Trophoblast cell (in vitro differentiated cells and primary cell): ENCODE measurements at regions not wholly inside any gene's neighbourhood (a gene's known extent, or its start where the extent isn't known, plus 50 kb on each side); places are given as distances from the start of the nearest gene placed in this dataset.

Experiments used
- DNase-seq, 2 donors: peaks; one replicate each; pipeline ENCODE4 v3.0.0-alpha.2; 2016
- H2AFZ ChIP-seq: 2 replicates; pipeline ENCODE4 v1.6.1; 2013; ENCODE audit warnings: low read length, moderate library complexity, mild to moderate bottlenecking; ENCODE audit not compliant: insufficient read depth, poor library complexity
- H2AK5ac ChIP-seq: 2 replicates; pipeline ENCODE4 v1.6.1; 2013; ENCODE audit warnings: mild to moderate bottlenecking, low read length
- H2BK120ac ChIP-seq: 2 replicates; pipeline ENCODE4 v1.6.1; 2013; ENCODE audit warnings: low read length, mild to moderate bottlenecking, moderate library complexity; ENCODE audit not compliant: insufficient read depth, poor library complexity
- H2BK12ac ChIP-seq: 2 replicates; pipeline ENCODE4 v1.6.1; 2013; ENCODE audit warnings: mild to moderate bottlenecking, low read length, moderate library complexity
- H2BK5ac ChIP-seq: 2 replicates; pipeline ENCODE4 v1.6.1; 2013; ENCODE audit warnings: low read length, low read depth, moderate library complexity, mild to moderate bottlenecking; ENCODE audit not compliant: poor library complexity
- H3K14ac ChIP-seq: 2 replicates; pipeline ENCODE4 v1.6.1; 2013; ENCODE audit warnings: mild to moderate bottlenecking, low read length
- H3K18ac ChIP-seq: 2 replicates; pipeline ENCODE4 v1.6.1; 2013; ENCODE audit warnings: mild to moderate bottlenecking, low read length
- H3K23ac ChIP-seq: 2 replicates; pipeline ENCODE4 v1.6.1; 2013; ENCODE audit warnings: low read length
- H3K27ac ChIP-seq: 2 replicates; pipeline ENCODE4 v1.5.1; 2013; ENCODE audit warnings: low read depth, mild to moderate bottlenecking, inconsistent platforms, low read length, moderate library complexity
- H3K27me3 ChIP-seq: 2 replicates; pipeline ENCODE4 v1.6.1; 2013; ENCODE audit warnings: inconsistent platforms, mild to moderate bottlenecking, low read length, moderate library complexity; ENCODE audit not compliant: insufficient read depth
- H3K36me3 ChIP-seq, 2 experiments: 1 replicate in 1 of 2; 2 replicates in 1 of 2; pipeline ENCODE4 v1.6.1; 2013; ENCODE audit warnings: low read length in 2 of 2, mild to moderate bottlenecking in 2 of 2, moderate library complexity in 1 of 2; ENCODE audit not compliant: insufficient read depth in 2 of 2, control insufficient read depth in 1 of 2
- H3K4ac ChIP-seq: 2 replicates; pipeline ENCODE4 v1.6.1; 2013; ENCODE audit warnings: low read depth, mild to moderate bottlenecking, low read length, moderate library complexity
- H3K4me1 ChIP-seq, 2 experiments: 1 replicate in 1 of 2; 2 replicates in 1 of 2; pipeline ENCODE4 v1.6.1; 2013; ENCODE audit warnings: low read length in 2 of 2, mild to moderate bottlenecking in 2 of 2, moderate library complexity in 1 of 2; ENCODE audit not compliant: insufficient read depth in 2 of 2, control insufficient read depth in 1 of 2
- H3K4me2 ChIP-seq: 2 replicates; pipeline ENCODE4 v1.6.1; 2013; ENCODE audit warnings: inconsistent platforms, mild to moderate bottlenecking, low read length, moderate library complexity
- H3K4me3 ChIP-seq: 2 replicates; pipeline ENCODE4 v1.5.1; 2013; ENCODE audit warnings: mild to moderate bottlenecking, low read depth, low read length, inconsistent platforms
- H3K79me1 ChIP-seq: one replicate; pipeline ENCODE4 v1.6.1; 2013; ENCODE audit warnings: low read length
- H3K79me2 ChIP-seq: 2 replicates; pipeline ENCODE4 v1.6.1; 2013; ENCODE audit warnings: low read length, mild to moderate bottlenecking; ENCODE audit not compliant: control insufficient read depth, insufficient read depth, poor library complexity
- H3K9ac ChIP-seq: 2 replicates; pipeline ENCODE4 v1.6.1; 2013; ENCODE audit warnings: mild to moderate bottlenecking, low read length
- H3K9me3 ChIP-seq: 2 replicates; pipeline ENCODE4 v1.6.1; 2013; ENCODE audit warnings: low read depth, mild to moderate bottlenecking, control low read depth, inconsistent platforms, low read length; ENCODE audit not compliant: insufficient read depth
- H4K12ac ChIP-seq: 2 replicates; pipeline ENCODE4 v1.6.1; 2013; ENCODE audit warnings: low read depth, mild to moderate bottlenecking, low read length, moderate library complexity
- H4K8ac ChIP-seq: 2 replicates; pipeline ENCODE4 v1.6.1; 2013; ENCODE audit warnings: low read depth, mild to moderate bottlenecking, low read length, moderate library complexity
- H4K91ac ChIP-seq: one replicate; pipeline ENCODE4 v1.6.1; 2013; ENCODE audit warnings: low read depth, mild to moderate bottlenecking, low read length, moderate library complexity
- WGBS: extraction: QIAGEN DNeasy Blood & Tissue Kit; methylation state at CpG from one replicate; pipeline ENCODE4 v1.1.7; 2013; ENCODE audit warnings: missing lambda C conversion rate; ENCODE audit not compliant: insufficient read length, insufficient coverage; ENCODE audit errors: extremely low coverage; 5-methylcytosine and 5-hydroxymethylcytosine counted together

GRCh38 chr2:39487398-39488250 is 50.5 kb upstream of the MAP4K3 start:
- no peak overlapping the region for H3K27ac ChIP-seq
- no peak overlapping the region for H2AFZ ChIP-seq
- H3K79me2 ChIP-seq: no peaks in the 10 kb centered on the region
- no peak overlapping the region for H3K4ac ChIP-seq
- H2BK120ac ChIP-seq: no peak overlapping the region
- H2BK5ac ChIP-seq: no peak overlapping the region
- DNase-seq: no peak
- H4K91ac ChIP-seq: peak overlapping the region; percentile 76
- no peaks in the 10 kb centered on the region for H3K36me3 ChIP-seq
- no peak overlapping the region for H3K23ac ChIP-seq
- no peak overlapping the region for H4K8ac ChIP-seq
- WGBS: no CpG with 5 or more reads among the region's 4 CpGs
- peaks cover 8% of the 10 kb centered on the region in 2 experiments for H3K4me1 ChIP-seq
- H3K27me3 ChIP-seq: no peaks in the 10 kb centered on the region
- peaks cover 2% of the 10 kb centered on the region for H3K79me1 ChIP-seq
- no peak overlapping the region for H3K18ac ChIP-seq
- no peak overlapping the region for H2BK12ac ChIP-seq
- H2AK5ac ChIP-seq: no peak overlapping the region
- H3K9me3 ChIP-seq: no peaks in the 10 kb centered on the region
- H3K4me2 ChIP-seq: no peak overlapping the region
- no peak overlapping the region for H3K9ac ChIP-seq
- H3K4me3 ChIP-seq: no peak overlapping the region
- no peak overlapping the region for H3K14ac ChIP-seq
- H4K12ac ChIP-seq: no peak overlapping the region

- Histone ChIP-seq H2BK120ac (no peak overlapping the region), H3K9ac (no peak overlapping the region), H2BK5ac (no peak overlapping the region), H4K12ac (no peak overlapping the region), H3K79me2 (no peaks in the 10 kb centered on the region), H3K36me3 (no peaks in the 10 kb centered on the region), H3K4me1 (peaks cover 8% of the 10 kb centered on the region in 2 experiments), H2AFZ (no peak overlapping the region), H3K27me3 (no peaks in the 10 kb centered on the region), H2BK12ac (no peak overlapping the region), H3K4ac (no peak overlapping the region), H3K4me3 (no peak overlapping the region), H3K14ac (no peak overlapping the region), H3K79me1 (peaks cover 2% of the 10 kb centered on the region), H2AK5ac (no peak overlapping the region), H3K4me2 (no peak overlapping the region), H4K91ac (no peak overlapping the region), H3K27ac (no peak overlapping the region), H3K9me3 (no peaks in the 10 kb centered on the region), H3K18ac (no peak overlapping the region), H4K8ac (no peak overlapping the region), H3K23ac (no peak overlapping the region)
- WGBS: no CpG with 5 or more reads among the region's 4 CpGs
- DNase-seq: peak; percentile 67 to 71
Observed at GRCh38 chr2:39488450-39488849, 51.4 kb upstream of the MAP4K3 start.

- WGBS: no CpG with 5 or more reads among the region's 4 CpGs
- peaks cover 4% of the 10 kb centered on the region for H3K79me1 ChIP-seq
Observed at GRCh38 chr2:39490586-39490985, 53.5 kb upstream of the MAP4K3 start.

GRCh38 chr2:39491653-39492052 is 54.6 kb upstream of the MAP4K3 start:
- WGBS: no CpG with 5 or more reads among the region's 4 CpGs
- H2BK12ac ChIP-seq: no peak overlapping the region
- no peak overlapping the region for H2AFZ ChIP-seq

More at GRCh38 chr2:39490586-39490985, 53.5 kb upstream of the MAP4K3 start:
- Histone ChIP-seq H3K18ac (no peak overlapping the region), H3K14ac (no peak overlapping the region), H4K8ac (no peak overlapping the region), H3K4me3 (no peak overlapping the region), H3K9ac (no peak overlapping the region), H2AFZ (no peak overlapping the region), H2AK5ac (no peak overlapping the region), H3K4ac (no peak overlapping the region), H3K27ac (no peak overlapping the region), H3K4me2 (no peak overlapping the region), H2BK12ac (no peak overlapping the region), H3K27me3 (no peaks in the 10 kb centered on the region), H2BK5ac (no peak overlapping the region), H2BK120ac (no peak overlapping the region), H3K23ac (no peak overlapping the region), H3K79me2 (no peaks in the 10 kb centered on the region), H4K91ac (no peak overlapping the region), H4K12ac (no peak overlapping the region), H3K4me1 (peaks cover 8 to 12% of the 10 kb centered on the region in 2 experiments), H3K36me3 (no peaks in the 10 kb centered on the region), H3K9me3 (no peaks in the 10 kb centered on the region)
- no peak for DNase-seq

More at GRCh38 chr2:39491653-39492052, 54.6 kb upstream of the MAP4K3 start:
- no peak overlapping the region for H3K4me3 ChIP-seq
- no peak overlapping the region for H3K14ac ChIP-seq
- H4K8ac ChIP-seq: no peak overlapping the region
- no peak overlapping the region for H4K12ac ChIP-seq
- no peak overlapping the region for H3K18ac ChIP-seq
- H3K4ac ChIP-seq: no peak overlapping the region
- H4K91ac ChIP-seq: no peak overlapping the region
- peaks cover 2 to 7% of the 10 kb centered on the region in 2 experiments for H3K4me1 ChIP-seq
- no peak overlapping the region for H2AK5ac ChIP-seq
- H3K27me3 ChIP-seq: no peaks in the 10 kb centered on the region
- no peak for DNase-seq
- H3K79me2 ChIP-seq: no peaks in the 10 kb centered on the region
- peaks cover 2% of the 10 kb centered on the region for H3K79me1 ChIP-seq
- no peak overlapping the region for H3K4me2 ChIP-seq
- no peak overlapping the region for H2BK5ac ChIP-seq
- no peak overlapping the region for H2BK120ac ChIP-seq
- H3K9ac ChIP-seq: no peak overlapping the region
- H3K27ac ChIP-seq: no peak overlapping the region
- H3K23ac ChIP-seq: no peak overlapping the region
- H3K36me3 ChIP-seq: no peaks in the 10 kb centered on the region
- H3K9me3 ChIP-seq: no peaks in the 10 kb centered on the region
